Trophoblast cell (in vitro differentiated cells and primary cell): ENCODE measurements at regions not wholly inside any gene's neighbourhood (a gene's known extent, or its start where the extent isn't known, plus 50 kb on each side); places are given as distances from the start of the nearest gene placed in this dataset.

ENCODE experiments used
- DNase-seq, 2 donors: peaks; one replicate each; pipeline ENCODE4 v3.0.0-alpha.2; 2016
- H2AFZ ChIP-seq: 2 replicates; pipeline ENCODE4 v1.6.1; 2013; ENCODE audit warnings: low read length, moderate library complexity, mild to moderate bottlenecking; ENCODE audit not compliant: insufficient read depth, poor library complexity
- H2AK5ac ChIP-seq: 2 replicates; pipeline ENCODE4 v1.6.1; 2013; ENCODE audit warnings: mild to moderate bottlenecking, low read length
- H2BK120ac ChIP-seq: 2 replicates; pipeline ENCODE4 v1.6.1; 2013; ENCODE audit warnings: low read length, mild to moderate bottlenecking, moderate library complexity; ENCODE audit not compliant: insufficient read depth, poor library complexity
- H2BK12ac ChIP-seq: 2 replicates; pipeline ENCODE4 v1.6.1; 2013; ENCODE audit warnings: mild to moderate bottlenecking, low read length, moderate library complexity
- H2BK5ac ChIP-seq: 2 replicates; pipeline ENCODE4 v1.6.1; 2013; ENCODE audit warnings: low read length, low read depth, moderate library complexity, mild to moderate bottlenecking; ENCODE audit not compliant: poor library complexity
- H3K14ac ChIP-seq: 2 replicates; pipeline ENCODE4 v1.6.1; 2013; ENCODE audit warnings: mild to moderate bottlenecking, low read length
- H3K18ac ChIP-seq: 2 replicates; pipeline ENCODE4 v1.6.1; 2013; ENCODE audit warnings: mild to moderate bottlenecking, low read length
- H3K23ac ChIP-seq: 2 replicates; pipeline ENCODE4 v1.6.1; 2013; ENCODE audit warnings: low read length
- H3K27ac ChIP-seq: 2 replicates; pipeline ENCODE4 v1.5.1; 2013; ENCODE audit warnings: low read depth, mild to moderate bottlenecking, inconsistent platforms, low read length, moderate library complexity
- H3K27me3 ChIP-seq: 2 replicates; pipeline ENCODE4 v1.6.1; 2013; ENCODE audit warnings: inconsistent platforms, mild to moderate bottlenecking, low read length, moderate library complexity; ENCODE audit not compliant: insufficient read depth
- H3K36me3 ChIP-seq, 2 experiments: 1 replicate in 1 of 2; 2 replicates in 1 of 2; pipeline ENCODE4 v1.6.1; 2013; ENCODE audit warnings: low read length in 2 of 2, mild to moderate bottlenecking in 2 of 2, moderate library complexity in 1 of 2; ENCODE audit not compliant: insufficient read depth in 2 of 2, control insufficient read depth in 1 of 2
- H3K4ac ChIP-seq: 2 replicates; pipeline ENCODE4 v1.6.1; 2013; ENCODE audit warnings: low read depth, mild to moderate bottlenecking, low read length, moderate library complexity
- H3K4me1 ChIP-seq, 2 experiments: 1 replicate in 1 of 2; 2 replicates in 1 of 2; pipeline ENCODE4 v1.6.1; 2013; ENCODE audit warnings: low read length in 2 of 2, mild to moderate bottlenecking in 2 of 2, moderate library complexity in 1 of 2; ENCODE audit not compliant: insufficient read depth in 2 of 2, control insufficient read depth in 1 of 2
- H3K4me2 ChIP-seq: 2 replicates; pipeline ENCODE4 v1.6.1; 2013; ENCODE audit warnings: inconsistent platforms, mild to moderate bottlenecking, low read length, moderate library complexity
- H3K4me3 ChIP-seq: 2 replicates; pipeline ENCODE4 v1.5.1; 2013; ENCODE audit warnings: mild to moderate bottlenecking, low read depth, low read length, inconsistent platforms
- H3K79me1 ChIP-seq: one replicate; pipeline ENCODE4 v1.6.1; 2013; ENCODE audit warnings: low read length
- H3K79me2 ChIP-seq: 2 replicates; pipeline ENCODE4 v1.6.1; 2013; ENCODE audit warnings: low read length, mild to moderate bottlenecking; ENCODE audit not compliant: control insufficient read depth, insufficient read depth, poor library complexity
- H3K9ac ChIP-seq: 2 replicates; pipeline ENCODE4 v1.6.1; 2013; ENCODE audit warnings: mild to moderate bottlenecking, low read length
- H3K9me3 ChIP-seq: 2 replicates; pipeline ENCODE4 v1.6.1; 2013; ENCODE audit warnings: low read depth, mild to moderate bottlenecking, control low read depth, inconsistent platforms, low read length; ENCODE audit not compliant: insufficient read depth
- H4K12ac ChIP-seq: 2 replicates; pipeline ENCODE4 v1.6.1; 2013; ENCODE audit warnings: low read depth, mild to moderate bottlenecking, low read length, moderate library complexity
- H4K8ac ChIP-seq: 2 replicates; pipeline ENCODE4 v1.6.1; 2013; ENCODE audit warnings: low read depth, mild to moderate bottlenecking, low read length, moderate library complexity
- H4K91ac ChIP-seq: one replicate; pipeline ENCODE4 v1.6.1; 2013; ENCODE audit warnings: low read depth, mild to moderate bottlenecking, low read length, moderate library complexity
- WGBS: extraction: QIAGEN DNeasy Blood & Tissue Kit; methylation state at CpG from one replicate; pipeline ENCODE4 v1.1.7; 2013; ENCODE audit warnings: missing lambda C conversion rate; ENCODE audit not compliant: insufficient read length, insufficient coverage; ENCODE audit errors: extremely low coverage; 5-methylcytosine and 5-hydroxymethylcytosine counted together

DNA sequence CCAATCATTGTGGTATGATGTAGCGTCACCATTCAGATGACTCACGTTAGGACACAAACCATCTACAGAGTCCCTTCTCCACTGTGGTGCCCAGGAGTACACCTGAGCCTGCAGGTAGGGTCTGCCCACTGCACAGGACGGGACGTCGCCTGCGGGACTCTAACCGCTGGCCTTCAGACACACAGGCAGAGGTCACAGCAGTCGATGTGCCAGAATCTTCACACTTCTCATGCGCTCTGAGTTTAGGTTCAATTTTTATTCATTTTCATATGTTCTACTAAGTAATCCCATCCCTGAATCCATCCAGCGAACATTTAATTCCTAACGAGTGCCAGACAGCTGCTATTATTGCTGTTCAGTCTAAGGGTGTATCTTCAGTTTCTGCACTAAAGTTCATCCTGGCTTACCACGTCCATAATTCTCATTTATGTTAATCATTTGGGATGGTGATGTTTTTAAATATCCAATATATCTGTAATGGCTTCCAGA is 73.3 kb downstream of the CXCL12 start:
- no peak overlapping the region for H2BK120ac ChIP-seq
- H3K9ac ChIP-seq: no peak overlapping the region
- DNase-seq: peak in 1 of 2 donors; percentile 20
- no peak overlapping the region for H2AFZ ChIP-seq
- no peak overlapping the region for H4K8ac ChIP-seq
- H3K4me2 ChIP-seq: no peak overlapping the region
- no peaks in the 10 kb centered on the region for H3K9me3 ChIP-seq
- no peak overlapping the region for H3K27ac ChIP-seq
- no peak overlapping the region for H3K4ac ChIP-seq
- H3K4me1 ChIP-seq: peaks cover 9% of the 10 kb centered on the region in 2 experiments
- no peaks in the 10 kb centered on the region for H3K36me3 ChIP-seq
- H3K18ac ChIP-seq: no peak overlapping the region
- H4K12ac ChIP-seq: no peak overlapping the region
- no CpG with 5 or more reads among the region's 12 CpGs for WGBS
- H3K27me3 ChIP-seq: no peaks in the 10 kb centered on the region
- H3K79me2 ChIP-seq: no peaks in the 10 kb centered on the region
- H4K91ac ChIP-seq: no peak overlapping the region
- no peak overlapping the region for H2BK12ac ChIP-seq
- no peak overlapping the region for H3K4me3 ChIP-seq
- H3K14ac ChIP-seq: no peak overlapping the region
- H3K79me1 ChIP-seq: peaks cover 3% of the 10 kb centered on the region
- no peak overlapping the region for H3K23ac ChIP-seq
- no peak overlapping the region for H2AK5ac ChIP-seq
- no peak overlapping the region for H2BK5ac ChIP-seq

DNA sequence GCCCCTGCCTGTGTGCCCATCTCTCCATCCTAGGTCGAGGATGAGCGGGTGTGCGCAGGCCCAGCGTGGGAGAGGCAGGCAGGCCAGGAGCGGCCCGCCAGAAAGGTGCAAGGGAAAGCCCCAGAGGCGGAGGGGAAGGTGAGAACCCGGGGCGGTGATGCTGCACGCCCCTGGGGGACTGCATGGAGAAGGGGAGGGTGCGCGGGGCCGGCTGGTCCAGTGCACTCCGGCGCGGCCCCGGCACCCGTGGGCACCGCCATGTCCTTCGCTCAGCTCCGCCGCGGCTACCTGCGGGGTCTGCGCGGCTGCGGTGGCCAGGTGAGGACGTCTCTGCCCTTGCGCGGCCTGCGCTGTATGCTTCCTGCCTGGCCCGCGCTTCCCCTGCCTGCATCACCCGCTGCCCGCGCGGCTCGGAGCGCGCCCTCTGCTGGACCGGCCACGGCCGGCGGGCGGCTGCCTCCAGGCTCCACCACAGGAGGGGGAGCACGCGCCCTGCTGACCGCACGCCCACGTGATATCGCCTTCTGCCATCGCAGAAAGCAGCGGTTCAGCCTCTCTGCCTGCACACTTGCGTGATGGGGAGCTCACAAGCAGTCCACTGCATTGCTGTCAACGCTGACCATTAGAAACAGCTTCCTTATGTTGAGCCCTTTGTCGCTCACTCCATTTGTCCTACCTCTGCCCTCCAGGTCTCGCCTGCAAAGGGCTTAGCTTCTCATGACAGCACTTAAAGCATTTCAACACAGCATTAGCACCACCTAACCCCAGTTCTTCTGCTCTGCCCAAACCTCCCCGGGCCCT is 73.9 kb downstream of the CXCL12 start:
- H2BK5ac ChIP-seq: no peak overlapping the region
- no peaks in the 10 kb centered on the region for H3K36me3 ChIP-seq
- peak overlapping the region; percentile 44 for H2BK120ac ChIP-seq
- peaks cover 9% of the 10 kb centered on the region in 2 experiments for H3K4me1 ChIP-seq
- H2BK12ac ChIP-seq: peak overlapping the region; percentile 12
- H3K4me3 ChIP-seq: no peak overlapping the region
- H3K23ac ChIP-seq: no peak overlapping the region
- no peak overlapping the region for H3K27ac ChIP-seq
- H4K91ac ChIP-seq: peak overlapping the region; percentile 36
- peaks cover 3% of the 10 kb centered on the region for H3K79me1 ChIP-seq
- H3K14ac ChIP-seq: peak overlapping the region; percentile 38
- H3K79me2 ChIP-seq: no peaks in the 10 kb centered on the region
- peak overlapping the region; percentile 54 for H3K4me2 ChIP-seq
- H4K12ac ChIP-seq: peak overlapping the region; percentile 50
- no peaks in the 10 kb centered on the region for H3K27me3 ChIP-seq
- peak overlapping the region; percentile 53 for H2AFZ ChIP-seq
- H3K4ac ChIP-seq: no peak overlapping the region
- peak; percentile 76 to 87 for DNase-seq
- H2AK5ac ChIP-seq: no peak overlapping the region
- H3K18ac ChIP-seq: peak overlapping the region; percentile 28
- H4K8ac ChIP-seq: peak overlapping the region; percentile 75
- no CpG with 5 or more reads among the region's 58 CpGs for WGBS
- no peak overlapping the region for H3K9ac ChIP-seq
- no peaks in the 10 kb centered on the region for H3K9me3 ChIP-seq

DNA sequence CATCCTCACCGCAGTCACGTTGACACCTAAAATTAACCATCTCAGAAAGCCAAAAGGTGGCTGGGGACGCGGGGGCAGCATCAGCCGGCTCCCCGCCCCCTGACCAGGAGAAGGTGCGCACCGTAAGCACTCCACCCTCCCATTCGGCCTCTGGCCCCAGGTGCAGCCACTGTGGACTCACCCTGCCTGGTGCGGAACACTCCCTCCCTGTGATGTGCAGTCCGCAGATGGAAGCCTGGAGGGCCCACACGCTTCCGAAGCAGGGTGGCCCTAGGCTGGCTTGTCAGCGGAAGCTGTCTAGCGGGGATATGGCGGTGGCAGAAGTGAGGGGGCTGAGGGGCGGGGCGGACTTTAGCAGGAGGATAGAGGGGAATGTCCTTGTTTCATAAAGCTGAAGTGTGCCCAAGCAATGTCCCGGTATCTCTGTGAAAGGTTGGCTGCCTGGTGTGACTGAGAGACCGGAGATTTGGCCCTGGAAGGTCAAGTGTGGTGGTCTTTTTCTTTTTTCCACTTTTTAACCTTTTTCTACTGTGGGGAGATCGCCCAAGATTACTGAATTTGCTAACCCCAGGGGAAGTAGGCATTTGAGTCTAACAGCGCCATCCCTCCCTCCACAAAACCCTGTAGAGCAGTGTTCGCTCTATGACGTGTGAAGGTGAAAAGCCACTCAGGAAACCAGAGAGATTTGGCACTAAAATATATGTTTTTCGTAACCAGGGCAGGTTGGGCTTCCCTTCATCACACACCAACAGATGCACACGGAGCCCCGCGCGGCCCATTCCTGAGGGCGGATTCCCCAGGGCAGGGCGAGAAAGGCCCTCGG is 74.7 kb downstream of the CXCL12 start:
- Histone ChIP-seq H3K4me1 (peaks cover 9% of the 10 kb centered on the region in 2 experiments), H4K8ac (peak overlapping the region; percentile 75), H3K4me3 (no peak overlapping the region), H3K79me2 (no peaks in the 10 kb centered on the region), H4K12ac (peak overlapping the region; percentile 50), H4K91ac (no peak overlapping the region), H3K18ac (no peak overlapping the region), H3K36me3 (no peaks in the 10 kb centered on the region), H3K79me1 (peaks cover 3% of the 10 kb centered on the region), H3K9ac (no peak overlapping the region), H3K4me2 (peak overlapping the region; percentile 54), H3K4ac (no peak overlapping the region), H2AFZ (peak overlapping the region; percentile 53), H2BK120ac (peak overlapping the region; percentile 44), H2AK5ac (peak overlapping the region; percentile 31), H3K27ac (no peak overlapping the region), H3K9me3 (no peaks in the 10 kb centered on the region), H2BK12ac (peak overlapping the region; percentile 12), H2BK5ac (no peak overlapping the region), H3K27me3 (no peaks in the 10 kb centered on the region), H3K14ac (peak overlapping the region; percentile 38), H3K23ac (no peak overlapping the region)
- WGBS: no CpG with 5 or more reads among the region's 32 CpGs
- DNase-seq: no peak

DNA sequence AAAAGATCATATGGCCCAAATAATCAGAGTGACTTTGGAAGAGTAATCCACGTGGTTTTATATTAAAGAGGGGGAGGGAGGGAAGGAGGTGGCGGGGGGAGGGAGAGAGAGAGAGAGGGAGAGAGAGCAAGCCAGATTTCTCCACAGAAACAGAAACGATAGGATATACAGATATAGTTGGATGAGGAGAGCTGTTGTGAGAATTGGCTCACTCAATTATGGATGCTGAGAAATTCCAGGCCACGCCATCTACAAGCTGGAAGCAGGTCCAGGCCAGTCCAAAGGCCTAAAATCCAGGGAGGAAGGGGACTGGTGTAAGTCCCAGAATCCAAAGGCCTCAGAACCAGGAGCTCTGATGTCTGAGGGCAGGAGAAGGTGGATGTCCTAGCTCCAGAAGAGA is 75.5 kb downstream of the CXCL12 start:
- Histone ChIP-seq H3K9me3 (no peaks in the 10 kb centered on the region), H4K8ac (no peak overlapping the region), H3K14ac (no peak overlapping the region), H3K4ac (no peak overlapping the region), H4K12ac (no peak overlapping the region), H3K27ac (no peak overlapping the region), H3K9ac (no peak overlapping the region), H4K91ac (no peak overlapping the region), H3K18ac (no peak overlapping the region), H3K4me3 (no peak overlapping the region), H2AFZ (no peak overlapping the region), H3K4me2 (no peak overlapping the region), H2BK5ac (no peak overlapping the region), H2BK120ac (no peak overlapping the region), H3K79me2 (no peaks in the 10 kb centered on the region), H3K27me3 (no peaks in the 10 kb centered on the region), H3K23ac (no peak overlapping the region), H3K36me3 (no peaks in the 10 kb centered on the region), H3K79me1 (peaks cover 3% of the 10 kb centered on the region), H2BK12ac (no peak overlapping the region), H2AK5ac (no peak overlapping the region), H3K4me1 (peaks cover 9% of the 10 kb centered on the region in 2 experiments)
- DNase-seq: no peak
- WGBS: no CpG with 5 or more reads among the region's 4 CpGs
